IPS-NIHi11 (cell line): ENCODE measurements at regions not wholly inside any gene's neighbourhood (a gene's known extent, or its start where the extent isn't known, plus 50 kb on each side); places are given as distances from the start of the nearest gene placed in this dataset.
A peak's percentile ranks its signal among the peaks of the same experiment; 100 is the strongest.

Experiments used
- DNase-seq: peaks from one replicate; pipeline ENCODE4 v3.0.0; 2012; ENCODE audit warnings: mixed read lengths, low spot score

GRCh38 chr2:66794551-66794950, 359.6 kb downstream of the MEIS1 start:
- DNase-seq, result no peak

DNA sequence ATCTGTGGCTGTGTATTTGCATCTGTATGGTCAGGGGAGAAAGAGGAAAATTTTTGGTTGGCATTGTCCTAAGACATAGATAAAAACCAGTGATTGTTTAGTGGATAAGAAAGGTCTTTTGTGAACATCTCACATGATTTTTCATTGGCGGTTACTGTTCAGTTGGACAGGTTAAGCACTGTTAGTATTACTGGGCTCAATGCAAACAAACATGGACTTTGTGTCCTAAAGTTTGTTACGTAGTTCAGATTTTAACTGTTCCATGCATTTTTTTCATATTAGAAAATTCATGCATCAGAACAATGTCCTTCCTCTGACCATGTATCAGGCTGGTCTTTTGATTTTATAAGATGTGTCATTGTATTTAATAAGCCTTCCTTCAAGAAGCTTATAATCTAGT, 368.0 kb downstream of the MEIS1 start:
- DNase-seq, result no peak

DNA sequence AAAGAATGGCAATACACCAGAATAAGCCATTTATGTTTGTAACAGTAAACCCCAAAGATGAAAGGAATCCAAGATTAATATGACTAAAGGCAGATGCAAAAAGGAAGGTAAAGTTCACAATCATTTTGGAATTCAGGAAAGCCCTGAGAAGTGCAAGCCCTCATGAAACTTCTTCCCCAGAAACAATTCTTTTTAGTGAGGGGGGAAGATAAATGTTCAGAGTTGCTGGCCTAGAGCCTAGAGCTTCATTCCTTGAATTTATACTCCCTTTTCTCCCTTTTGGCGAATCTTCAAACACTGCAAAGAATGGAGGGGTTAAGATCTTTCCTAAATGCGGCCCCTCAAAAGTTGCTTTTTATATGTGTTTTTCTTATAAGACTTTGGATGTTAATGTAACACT, 368.8 kb downstream of the MEIS1 start:
- DNase-seq, result no peak

GRCh38 chr2:66805016-66805865, 370.3 kb downstream of the MEIS1 start:
- DNase-seq, result no peak

- DNase-seq, result no peak
Observed at GRCh38 chr2:66805968-66806367, 371.0 kb downstream of the MEIS1 start.

DNA sequence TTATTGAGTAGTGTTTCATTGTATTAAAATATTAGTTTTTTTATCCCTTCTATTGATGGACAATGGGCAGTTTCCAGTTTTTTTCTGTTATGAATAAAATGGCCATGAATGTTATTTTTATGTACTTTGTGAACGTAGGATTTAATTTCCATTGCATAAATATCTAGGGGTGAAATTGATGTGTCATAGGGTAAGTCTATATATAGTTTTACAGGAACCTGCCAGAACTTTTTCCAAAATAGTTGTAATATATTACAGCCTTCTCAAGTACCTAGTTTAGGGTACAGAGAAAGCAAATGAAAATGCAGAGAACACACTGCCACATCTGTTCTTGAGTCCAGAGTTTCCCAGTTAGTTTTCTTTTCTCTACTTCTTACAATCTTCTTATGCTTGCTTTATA, 378.6 kb downstream of the MEIS1 start:
- no peak for DNase-seq

DNA sequence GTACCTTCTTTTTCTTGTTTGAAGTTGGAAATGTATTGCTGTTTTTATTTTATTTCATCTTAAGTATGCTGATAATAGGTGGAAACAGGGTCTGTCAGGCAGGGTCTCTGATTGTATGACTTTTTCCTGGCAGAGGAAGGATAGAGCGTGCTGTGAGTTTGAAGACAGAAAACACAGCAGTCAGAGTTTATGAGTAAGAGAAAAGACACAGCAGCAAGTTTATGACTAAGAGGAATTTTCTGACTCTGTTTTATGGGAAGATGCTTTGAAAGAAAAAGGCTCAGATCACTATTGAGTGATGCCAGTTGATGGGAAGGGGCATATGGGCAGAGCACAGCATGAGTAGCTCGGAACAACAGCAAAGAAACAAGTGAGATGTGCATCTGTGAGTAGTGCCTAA, 379.1 kb downstream of the MEIS1 start:
- DNase-seq, result no peak

DNA sequence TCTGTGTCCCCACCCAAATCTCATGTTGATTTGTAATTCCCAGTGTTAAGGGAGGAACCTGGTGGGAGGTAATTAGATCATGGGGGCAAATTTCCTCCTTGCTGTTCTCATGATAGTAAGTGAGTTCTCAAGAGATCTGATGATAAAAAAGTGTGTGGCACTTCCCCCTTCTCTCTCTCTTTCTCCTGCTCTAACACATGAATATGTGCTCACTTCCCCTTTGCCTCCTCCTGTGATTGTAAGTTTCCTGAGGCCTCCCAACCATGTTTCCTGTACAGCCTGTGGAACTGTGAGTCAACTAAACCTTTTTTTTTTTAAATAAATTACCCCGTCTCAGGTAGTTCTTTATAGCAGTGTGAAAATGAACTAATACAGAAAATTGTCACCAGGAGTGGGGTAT, 380.0 kb downstream of the MEIS1 start:
- no peak for DNase-seq

- no peak for DNase-seq
Observed at GRCh38 chr2:66815886-66816285, 381.0 kb downstream of the MEIS1 start.

DNA sequence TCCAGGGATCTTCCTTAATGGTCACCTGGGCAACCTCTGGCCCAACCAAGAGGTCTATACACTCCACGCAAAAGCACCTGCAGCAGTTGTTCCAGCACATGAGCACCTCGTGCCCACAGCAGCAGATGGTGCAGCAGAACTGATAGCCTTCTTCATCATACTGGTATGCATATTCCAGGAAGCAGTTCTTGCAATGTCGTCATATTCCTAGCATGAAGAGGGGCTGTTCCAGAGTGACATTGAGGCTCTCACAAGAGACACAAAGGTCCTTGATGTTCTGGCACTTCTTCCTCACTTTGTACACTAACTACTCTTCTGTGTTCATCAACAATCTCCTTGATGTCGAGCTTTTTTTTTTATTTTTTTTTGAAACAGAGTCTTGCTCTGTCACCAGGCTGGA, 386.2 kb downstream of the MEIS1 start:
- DNase-seq, result no peak

DNA sequence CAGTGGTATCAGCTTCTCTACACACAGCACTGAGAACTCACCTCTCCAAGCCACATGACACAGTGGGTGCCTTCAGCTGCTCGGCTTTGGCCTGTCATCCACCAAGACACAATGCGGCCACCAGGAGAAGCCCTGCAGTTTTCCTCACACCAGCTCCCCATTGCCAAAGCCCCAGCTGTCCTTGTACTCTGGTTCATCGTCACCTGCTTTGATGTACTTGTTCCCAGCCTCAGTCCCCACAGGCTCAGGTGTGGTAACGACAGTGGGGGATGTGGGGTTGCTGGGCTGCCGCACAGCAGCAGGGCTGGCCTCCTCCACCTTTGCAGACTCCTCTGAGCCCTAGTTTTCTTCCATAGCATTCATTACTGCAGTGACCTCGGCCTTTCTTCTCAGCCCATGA, 387.3 kb downstream of the MEIS1 start:
- no peak for DNase-seq

DNA sequence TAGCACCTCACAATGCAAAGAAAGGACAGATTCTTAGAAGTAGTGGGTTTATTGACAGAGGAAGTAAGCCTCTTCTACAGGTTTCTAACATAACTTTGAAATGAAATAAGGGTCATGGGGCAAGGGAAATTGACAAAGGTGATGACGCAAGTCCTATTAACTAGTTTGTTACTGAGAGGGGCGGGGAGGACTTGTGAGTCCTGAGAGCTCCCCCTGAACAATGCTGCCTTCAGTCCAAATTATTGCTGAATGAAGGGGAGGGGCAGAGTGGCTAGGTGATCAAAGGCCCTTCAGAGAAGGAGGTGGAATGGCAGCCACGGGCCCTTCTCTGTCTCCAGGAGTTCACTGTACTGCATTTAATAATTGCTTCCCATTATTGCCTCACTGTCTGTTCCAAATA, 390.0 kb downstream of the MEIS1 start:
- DNase-seq, result no peak

DNA sequence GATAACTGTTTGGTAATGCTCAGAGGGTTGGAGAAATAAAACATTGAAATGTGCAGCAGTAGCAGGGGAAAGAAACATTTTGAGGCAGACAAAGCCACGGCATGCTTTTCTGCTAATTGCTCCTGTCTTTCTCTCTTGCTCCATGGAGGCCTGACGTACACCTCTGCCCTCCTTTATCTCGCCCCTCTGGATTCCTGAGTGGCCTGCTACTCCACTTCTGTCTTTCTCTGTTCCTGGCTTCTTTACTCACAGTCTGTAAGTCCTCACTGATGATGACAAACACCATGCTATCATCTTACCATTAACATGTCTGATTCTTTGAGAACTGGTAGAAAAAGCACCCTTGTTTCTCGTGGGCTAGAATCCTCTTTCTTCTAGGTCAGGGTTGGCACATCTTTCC, 392.9 kb downstream of the MEIS1 start:
- no peak for DNase-seq

- no peak for DNase-seq
Observed at GRCh38 chr2:66828876-66829275, 394.0 kb downstream of the MEIS1 start.

GRCh38 chr2:66830881-66831280, 396.0 kb downstream of the MEIS1 start:
- no peak for DNase-seq

DNA sequence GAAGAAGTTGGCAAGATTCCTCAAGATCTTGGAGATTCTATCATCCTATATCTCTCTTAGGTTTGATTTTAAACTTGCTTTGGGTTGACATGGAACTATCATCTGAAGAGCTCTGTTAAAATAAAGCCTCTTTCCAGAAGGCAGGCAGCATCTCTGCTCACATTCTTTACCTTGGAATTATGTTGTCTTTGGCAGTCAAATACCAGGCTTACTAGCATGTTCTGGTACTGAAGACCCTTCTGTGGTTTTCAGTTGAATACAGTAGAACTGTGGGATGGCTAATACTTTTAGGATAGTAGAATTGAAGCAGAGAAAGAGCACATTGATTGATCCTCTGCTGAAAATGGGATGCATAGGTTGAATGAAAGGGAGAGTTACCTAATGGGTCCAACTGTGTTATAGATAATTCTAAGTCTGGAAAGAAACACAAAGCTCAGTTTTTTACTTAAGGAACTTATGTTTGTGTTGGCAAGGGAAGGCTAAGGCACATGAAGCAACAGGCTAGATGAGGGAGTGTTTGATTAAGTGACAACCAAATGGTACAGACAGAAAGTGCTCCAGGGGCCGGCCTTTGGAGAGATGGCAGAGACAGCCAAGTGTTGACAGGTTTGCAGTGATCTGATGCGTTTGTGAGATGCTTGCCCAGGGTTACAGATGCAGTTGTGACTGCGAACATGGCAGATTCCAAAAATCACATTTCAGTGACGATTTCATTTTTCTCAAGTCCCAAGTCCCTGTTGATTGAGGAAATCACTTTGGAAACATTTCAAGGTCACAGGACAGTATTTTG, 397.9 kb downstream of the MEIS1 start:
- DNase-seq, result no peak

DNA sequence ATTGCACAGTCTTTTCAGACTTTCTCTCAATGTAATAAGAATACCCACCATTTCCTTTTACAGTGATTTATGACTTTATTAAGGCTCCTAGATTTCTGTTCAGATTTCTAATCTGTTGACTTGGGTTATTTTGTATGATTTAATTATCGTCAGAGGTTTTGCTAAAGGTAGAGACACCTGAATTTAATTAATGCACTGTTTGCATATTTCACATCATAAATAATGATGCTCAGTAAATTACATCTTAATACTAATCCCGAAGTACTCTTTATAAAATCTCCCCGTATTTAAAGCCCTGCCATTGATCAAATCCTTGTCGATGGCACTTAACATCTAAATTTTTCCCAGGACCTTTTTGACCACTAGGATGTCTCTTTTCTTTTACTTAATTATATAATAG, 399.9 kb downstream of the MEIS1 start:
- no peak for DNase-seq

- no peak for DNase-seq
Observed at GRCh38 chr2:66836851-66837250, 401.9 kb downstream of the MEIS1 start.

- peak; percentile 24 for DNase-seq
Observed at GRCh38 chr2:66839551-66840320, 404.8 kb downstream of the MEIS1 start.

GRCh38 chr2:66840321-66841002, 405.5 kb downstream of the MEIS1 start:
- no peak for DNase-seq

- DNase-seq, result no peak
Observed at GRCh38 chr2:66843847-66844246, 408.9 kb downstream of the MEIS1 start.

DNA sequence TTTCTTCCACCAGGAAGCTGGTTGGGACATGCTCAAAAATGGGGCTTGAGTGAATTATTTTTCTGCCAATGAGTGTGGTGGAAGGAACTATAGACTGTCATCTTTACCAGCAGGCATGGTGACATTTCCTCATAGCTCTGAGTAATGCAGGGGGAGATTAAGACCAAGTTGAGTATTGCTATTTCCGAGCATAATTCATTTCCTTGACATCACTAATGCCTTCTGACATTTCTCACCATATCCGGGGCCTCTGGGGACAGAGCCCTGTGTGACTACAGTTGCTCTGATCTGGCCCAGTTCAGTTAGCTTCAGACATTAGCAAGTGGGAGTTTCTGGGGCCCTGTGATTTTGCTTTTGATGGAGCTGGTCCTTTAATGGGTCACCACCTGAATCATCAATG, 410.4 kb downstream of the MEIS1 start:
- DNase-seq, result no peak
